ENCODE measurements at regions not wholly inside any gene's neighbourhood (a gene's known extent, or its start where the extent isn't known, plus 50 kb on each side); places are given as distances from the start of the nearest gene placed in this dataset.
"Not testable (repeated sequence)": the region's sequence is repeated elsewhere in the genome, so short reads cannot be mapped to it uniquely, and the experiment has no call there.

DNA sequence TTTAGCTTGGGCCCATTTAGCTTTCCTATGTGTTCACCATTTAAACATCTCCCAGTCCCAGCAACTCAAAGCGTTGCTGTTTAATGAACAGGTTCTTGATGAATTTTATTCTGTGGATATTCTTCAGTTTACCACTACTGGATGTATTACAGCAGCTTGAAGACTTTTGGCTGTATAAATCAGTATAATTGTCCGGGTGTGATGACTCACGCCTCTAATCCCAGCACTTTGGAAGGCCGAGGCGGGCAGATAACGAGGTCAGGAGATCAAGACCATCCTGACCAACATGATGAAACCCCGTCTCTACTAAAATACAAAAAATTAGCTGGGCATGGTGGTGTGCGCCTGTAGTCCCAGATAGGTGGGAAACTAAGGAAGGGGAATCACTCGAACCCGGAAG, 1286.7 kb upstream of the EYS start:
- not testable (repeated sequence) for FAIRE-seq

DNA sequence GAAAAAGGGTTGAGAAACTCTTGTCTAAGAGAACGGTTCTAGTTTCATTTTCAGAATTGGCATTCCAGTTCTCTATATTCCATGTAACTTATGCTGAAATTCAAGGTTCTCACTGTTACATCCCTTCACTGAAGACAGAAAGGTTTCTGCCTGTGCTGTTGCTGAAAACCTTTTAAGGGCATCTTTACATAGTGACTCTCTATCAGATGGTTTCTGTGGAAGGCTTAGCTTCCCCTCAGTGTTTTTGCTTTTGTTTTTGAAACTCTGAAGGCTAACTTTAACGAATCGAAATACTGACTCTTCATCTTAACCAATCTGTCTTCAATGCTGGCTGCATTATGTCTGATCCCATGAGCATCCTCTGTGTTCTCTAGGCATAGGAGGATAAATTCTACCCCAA, 1286.2 kb upstream of the EYS start:
- FAIRE-seq = no peak

DNA sequence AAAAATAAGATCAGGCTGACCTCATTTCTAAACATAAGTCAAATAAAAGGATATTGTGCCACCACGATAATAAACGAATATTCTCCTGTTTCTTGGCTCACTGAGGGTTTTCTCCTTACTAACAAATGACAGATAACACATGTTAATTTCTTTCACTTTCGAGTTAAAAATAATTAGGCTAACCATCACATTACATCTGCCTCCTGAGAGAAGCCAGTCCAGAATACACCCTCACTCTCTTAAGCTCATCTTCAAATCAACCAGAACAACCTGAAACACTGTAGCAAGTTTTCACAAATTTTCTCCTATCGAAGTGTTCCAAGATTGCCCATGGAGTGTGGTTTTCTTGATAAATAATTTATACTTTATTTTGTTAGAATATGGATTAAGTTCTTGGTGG, 1285.6 kb upstream of the EYS start:
- FAIRE-seq = no peak

DNA sequence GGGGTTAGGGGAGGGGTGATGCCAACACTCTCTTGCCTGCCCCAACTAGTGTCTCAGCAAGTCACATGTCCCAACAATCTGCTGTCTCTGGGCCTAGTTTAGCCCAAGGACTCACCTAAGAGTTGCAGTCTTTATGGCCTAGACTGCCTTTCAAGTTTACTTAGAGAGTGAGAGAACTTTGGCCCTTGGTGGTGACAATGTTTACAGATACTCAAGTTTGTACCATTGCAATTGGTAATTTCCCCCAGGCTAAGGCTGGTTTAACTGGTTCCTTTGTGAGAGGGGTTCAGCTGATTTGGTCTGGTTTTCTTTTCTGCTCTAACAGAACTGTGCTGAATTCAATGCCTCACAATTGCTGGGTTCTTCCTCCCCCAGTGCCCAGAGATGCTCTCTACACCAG, 1279.9 kb upstream of the EYS start:
- no peak for FAIRE-seq

DNA sequence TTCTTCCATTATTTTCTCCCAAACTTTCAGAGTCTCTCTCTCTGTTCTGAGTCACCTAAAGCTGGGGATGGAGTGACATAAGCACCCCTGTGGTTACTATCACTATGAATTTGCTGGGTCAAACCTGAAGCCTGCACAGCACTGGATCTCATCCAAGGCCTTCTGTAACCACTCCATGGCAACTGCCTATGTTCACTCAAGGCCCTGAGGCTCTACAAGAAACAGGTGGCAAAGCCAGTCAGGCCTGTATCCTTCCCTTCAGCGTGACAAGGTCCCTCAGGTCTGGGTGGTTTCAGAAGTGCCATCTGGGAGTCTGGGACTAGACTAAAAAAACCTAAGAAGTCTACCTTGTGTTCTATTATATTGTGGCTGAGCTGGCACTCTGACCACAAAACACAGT, 1278.8 kb upstream of the EYS start:
- no peak for FAIRE-seq

DNA sequence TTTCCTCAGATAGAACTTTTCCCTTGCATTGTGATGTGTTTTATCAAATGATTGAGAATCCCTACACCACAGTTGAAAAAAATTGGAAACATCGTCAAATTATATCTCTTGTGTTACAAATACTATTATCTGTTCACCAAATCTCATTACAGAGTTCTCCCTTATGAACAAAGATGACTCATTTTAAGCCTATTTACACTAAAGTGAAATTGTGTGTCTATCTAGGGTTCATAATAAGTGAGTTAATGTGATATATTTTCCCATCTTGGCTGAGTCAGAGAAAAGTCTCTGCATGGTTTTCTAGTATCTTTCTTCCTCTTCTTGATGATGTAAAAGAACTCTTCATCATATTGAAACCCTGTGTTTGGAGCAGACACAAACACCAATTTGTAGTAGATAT, 1263.3 kb upstream of the EYS start:
- FAIRE-seq = no peak

DNA sequence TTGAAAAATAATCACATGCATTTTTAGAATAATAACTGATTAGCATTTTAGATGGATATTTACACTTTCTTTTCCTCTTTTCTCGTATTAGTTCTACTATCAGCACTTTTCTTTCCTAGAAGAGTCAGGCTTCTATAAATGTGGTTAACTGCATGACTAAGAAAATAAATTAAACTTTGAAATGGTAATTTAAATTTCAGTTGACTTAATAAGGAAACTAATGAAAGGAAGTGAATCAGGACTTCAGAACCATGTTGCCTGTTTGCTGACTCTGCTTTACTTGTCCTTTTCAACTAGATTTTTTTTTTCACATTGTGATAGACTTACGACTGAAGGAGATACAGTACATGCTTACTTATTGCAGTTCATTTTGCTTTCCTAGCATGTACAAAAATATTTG, 1258.2 kb upstream of the EYS start:
- no peak for FAIRE-seq

DNA sequence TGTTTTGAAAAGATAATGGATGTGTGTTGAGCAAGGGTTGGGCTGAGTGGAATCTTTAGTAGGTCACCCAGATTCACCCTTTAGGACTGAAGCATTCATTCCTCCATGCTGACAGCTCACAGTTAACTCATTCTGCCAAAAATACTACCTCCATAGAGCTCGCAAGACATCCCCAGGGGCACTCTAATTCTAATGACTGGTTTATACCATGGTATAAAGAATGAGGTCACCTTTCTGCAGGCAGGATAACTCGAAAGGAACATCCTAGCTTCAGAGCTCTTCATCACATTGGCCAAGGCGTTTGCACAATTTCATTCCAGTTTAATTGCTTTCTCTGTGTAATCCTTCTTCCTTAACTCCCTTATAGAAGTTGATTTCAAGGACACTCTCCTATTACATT, 1257.2 kb upstream of the EYS start:
- no peak for FAIRE-seq

DNA sequence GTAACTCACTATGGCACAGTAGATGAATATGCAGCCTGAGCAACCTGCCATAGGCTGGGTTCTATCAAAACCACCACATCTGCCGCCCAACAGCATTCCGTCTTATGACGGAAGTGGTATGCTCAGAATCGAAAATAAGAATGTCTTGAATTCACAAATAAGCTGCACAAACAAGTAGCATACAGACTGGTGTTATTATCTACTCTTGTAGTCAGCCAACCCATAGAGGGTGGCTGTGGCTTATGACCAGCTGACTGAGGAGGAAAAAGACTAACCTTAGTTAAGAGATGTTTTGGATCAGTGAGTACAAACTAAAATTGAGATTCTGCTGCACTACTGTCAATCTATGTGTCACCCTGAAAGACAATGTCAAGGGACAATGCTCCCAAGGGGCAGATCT, 1255.1 kb upstream of the EYS start:
- FAIRE-seq = no peak

DNA sequence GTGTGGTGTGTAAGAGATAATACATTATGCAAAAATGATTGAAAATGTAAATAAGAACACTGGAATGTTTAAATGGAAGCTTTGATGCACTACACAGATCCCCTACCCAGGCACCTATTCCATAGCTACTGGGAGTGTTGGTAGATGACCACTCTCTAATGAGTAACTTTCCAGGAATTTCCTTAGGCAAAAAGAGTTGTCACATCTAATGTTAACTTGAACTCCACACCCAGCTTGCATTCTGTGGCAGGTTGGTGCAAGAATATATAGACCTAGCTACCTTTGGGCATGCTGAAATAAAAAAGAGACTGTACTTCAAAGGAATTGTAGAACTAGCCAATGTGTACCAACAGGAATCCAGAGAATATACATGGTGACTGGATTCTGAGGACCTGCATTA, 1254.2 kb upstream of the EYS start:
- FAIRE-seq = no peak

DNA sequence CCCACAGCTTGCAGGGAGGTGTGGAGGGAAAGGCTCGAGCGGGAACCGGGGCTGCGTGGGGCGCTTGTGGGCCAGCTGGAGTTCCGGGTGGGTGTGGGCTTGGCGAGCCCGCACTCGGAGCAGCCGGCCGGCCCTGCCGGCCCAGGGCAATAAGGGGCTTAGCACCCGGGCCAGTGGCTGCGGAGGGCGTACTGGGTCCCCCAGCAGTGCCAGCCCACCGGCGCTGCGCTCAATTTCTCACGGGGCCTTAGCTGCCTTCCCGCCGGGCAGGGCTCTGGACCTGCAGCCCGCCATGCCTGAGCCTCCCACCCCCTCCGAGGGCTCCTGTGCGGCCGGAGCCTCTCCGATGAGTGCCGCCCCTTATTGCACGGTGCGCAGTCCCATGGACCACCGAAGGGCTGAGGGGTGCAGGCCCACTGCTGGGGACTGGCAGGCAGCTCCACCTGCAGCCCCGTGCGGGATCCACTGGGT, 1242.2 kb upstream of the EYS start:
- no peak for FAIRE-seq

DNA sequence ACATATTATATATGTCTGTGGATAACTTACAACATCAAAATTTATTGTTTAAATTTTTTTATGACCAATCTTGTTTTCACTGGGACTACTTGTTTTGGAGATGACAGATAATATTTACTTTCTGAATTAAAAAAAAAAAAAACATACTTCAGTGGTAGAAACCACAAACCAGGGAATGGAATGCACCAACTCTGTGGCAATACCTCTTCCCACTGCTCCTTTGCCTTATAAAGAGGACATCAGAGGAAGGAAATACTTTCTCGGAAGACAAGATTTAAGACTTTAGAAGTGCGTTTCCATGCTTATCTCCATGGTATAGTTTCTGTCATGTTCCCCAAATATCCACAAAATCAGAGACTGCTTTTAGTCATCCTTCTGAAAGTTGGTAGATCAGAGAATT, 1241.1 kb upstream of the EYS start:
- no peak for FAIRE-seq

DNA sequence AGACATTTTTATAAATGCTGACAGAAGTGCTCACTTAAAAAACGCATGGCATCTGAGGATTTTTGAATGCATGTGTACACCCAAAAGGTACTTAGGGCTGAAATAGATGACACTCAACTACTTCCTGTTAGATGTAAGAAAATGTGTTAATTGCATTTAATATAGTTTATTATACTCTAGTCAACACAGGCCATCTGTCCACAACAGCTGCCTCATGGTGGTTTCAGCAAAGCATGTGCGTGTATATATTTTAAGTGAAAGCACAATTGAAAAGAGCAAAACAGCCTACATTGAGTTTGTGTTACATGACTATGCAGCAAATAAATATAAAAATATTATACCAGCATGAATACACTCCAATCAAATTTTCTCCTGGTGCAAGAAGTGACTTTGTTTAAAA, 1233.0 kb upstream of the EYS start:
- FAIRE-seq = no peak

DNA sequence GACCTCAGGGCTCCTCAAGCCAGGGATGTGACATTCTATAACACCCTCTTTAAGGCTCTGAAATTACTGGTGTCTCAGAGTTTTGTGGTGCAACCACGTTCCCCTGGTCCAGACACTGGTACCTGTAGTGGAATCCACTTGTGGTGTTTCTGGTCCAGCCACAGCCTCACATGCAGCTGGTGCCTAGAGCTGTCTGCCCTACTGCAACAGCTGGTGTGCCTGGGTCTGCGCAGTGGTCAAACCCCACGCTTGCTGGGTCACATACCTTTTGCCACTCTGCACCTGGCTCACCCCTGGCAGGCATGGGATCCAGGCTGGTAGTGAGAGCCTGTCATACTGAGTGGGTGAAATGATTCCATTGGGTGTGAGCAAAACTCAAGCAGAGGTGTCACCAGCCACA, 1230.2 kb upstream of the EYS start:
- FAIRE-seq = no peak

DNA sequence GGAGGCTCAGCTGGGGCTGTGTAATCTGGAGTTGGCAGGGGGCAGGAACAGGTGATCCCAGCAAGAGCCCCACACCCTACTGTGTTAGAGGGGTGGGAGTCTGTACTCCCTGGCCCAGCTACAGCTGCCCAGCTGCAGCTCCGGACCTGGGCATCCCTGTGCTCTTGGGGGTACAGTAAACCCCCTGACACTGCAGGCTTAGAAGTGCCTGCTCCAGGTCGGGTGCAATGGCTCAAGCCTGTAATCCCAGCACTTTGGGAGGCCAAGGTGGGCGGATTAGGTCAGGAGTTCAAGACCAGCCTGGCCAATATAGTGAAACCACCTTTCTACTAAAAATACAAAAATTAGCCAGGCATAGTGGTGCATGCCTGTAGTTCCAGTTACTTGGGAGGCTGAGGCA, 1228.6 kb upstream of the EYS start:
- FAIRE-seq = no peak

DNA sequence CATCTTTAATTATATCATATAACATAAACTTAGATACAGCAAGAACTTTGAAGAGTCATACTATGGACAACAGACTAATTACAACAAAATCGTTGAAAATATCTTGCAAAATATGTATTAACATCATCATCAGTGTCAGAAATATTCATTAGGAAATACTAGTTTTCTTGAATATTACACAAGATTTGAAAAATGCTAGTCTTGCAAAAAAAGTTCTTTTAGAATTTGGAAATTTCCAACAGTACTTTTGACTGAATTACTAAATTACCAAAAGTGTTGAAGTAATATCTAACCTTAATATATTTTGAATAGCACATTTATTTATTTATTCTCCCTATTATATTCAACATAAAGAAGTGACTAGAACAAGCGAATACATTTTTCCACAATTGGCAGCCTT, 1224.8 kb upstream of the EYS start:
- FAIRE-seq = no peak

DNA sequence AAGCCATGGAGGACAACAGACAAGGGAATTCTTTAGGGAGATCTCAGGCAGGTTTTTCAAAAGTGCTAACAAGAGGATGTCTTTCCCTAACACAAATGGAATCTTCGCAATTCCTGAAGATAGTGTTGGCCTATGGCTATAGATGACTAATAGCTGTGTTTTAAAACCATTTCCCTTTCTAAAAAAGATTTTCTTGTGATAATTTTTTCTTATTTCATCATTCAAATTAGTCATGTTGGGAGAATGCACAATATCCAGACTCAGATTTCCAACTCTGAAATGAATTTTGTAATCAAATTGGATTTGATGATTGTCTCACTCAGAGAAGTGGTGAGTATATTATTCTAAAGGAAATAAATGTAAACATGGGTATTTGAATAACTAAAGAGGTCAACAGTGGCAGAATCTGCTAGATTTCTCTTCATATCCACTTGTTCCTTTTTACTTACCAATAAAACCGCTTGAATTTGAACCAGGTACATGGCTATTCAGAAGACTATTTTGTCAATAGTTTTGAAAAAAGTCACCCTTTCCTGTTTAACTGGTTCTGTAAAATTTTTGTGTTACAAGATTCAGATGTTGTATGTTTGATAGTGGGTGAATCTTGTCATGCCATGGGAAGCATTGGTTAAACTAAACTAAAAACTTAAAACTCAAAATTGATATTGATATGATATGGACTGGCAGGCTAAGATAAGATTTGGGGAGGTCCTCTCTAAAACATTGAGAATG, 1223.7 kb upstream of the EYS start:
- no peak for FAIRE-seq

DNA sequence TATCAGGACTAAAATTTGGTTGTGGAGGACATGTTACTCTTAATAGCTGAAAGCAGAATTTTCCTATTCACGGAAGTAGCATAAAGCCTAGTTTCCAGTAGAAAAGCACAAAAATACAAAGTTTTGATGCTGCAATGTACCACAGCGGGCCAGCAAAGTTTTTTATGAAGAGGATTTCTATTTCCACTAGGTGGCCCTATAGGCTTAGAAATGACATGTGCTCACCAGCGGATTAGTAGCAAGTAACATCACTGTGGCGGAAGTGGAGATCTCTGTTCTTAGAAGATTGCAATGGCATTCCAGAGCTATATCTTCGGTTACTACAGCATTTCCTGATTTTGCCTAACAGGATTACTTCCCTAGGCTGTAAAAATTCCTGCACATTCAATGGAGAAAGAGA, 1219.0 kb upstream of the EYS start:
- FAIRE-seq = no peak

DNA sequence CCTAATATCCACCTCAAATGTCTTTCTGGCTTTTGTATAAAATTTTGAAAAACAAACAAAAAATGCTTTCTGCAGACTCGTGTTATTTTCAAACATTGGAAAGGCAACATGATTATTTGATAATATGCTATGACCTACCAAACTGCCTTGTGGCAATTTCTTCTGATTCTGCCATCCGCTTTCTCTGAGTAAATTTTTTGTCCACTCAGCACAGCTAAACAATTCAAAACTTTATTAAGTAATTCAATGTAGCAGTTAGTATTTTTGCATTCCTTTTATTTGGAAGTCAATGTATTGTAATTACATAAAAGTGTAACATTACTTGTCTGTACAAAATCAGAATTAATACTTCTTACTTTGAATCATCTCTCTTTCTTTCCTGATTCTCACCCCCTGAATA, 1206.6 kb upstream of the EYS start:
- no peak for FAIRE-seq

DNA sequence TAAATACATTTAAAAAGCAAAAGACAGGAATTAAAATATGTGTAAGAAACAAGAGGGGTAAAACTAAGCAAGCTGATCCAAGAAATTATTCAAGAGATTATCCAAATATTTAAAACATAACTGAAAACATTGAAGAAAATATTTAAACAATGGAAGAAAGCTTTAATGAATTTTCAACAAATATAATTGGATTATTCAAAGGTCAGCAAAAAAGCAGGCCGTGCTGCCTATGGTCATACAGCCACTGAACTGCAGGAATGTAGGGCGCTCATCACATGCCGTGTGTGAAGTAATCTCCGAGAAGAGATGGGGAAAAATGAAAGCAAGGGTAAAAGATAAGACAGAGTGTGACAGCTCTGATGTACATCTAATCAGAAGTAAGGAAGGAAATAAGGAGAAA, 1195.4 kb upstream of the EYS start:
- no peak for FAIRE-seq

DNA sequence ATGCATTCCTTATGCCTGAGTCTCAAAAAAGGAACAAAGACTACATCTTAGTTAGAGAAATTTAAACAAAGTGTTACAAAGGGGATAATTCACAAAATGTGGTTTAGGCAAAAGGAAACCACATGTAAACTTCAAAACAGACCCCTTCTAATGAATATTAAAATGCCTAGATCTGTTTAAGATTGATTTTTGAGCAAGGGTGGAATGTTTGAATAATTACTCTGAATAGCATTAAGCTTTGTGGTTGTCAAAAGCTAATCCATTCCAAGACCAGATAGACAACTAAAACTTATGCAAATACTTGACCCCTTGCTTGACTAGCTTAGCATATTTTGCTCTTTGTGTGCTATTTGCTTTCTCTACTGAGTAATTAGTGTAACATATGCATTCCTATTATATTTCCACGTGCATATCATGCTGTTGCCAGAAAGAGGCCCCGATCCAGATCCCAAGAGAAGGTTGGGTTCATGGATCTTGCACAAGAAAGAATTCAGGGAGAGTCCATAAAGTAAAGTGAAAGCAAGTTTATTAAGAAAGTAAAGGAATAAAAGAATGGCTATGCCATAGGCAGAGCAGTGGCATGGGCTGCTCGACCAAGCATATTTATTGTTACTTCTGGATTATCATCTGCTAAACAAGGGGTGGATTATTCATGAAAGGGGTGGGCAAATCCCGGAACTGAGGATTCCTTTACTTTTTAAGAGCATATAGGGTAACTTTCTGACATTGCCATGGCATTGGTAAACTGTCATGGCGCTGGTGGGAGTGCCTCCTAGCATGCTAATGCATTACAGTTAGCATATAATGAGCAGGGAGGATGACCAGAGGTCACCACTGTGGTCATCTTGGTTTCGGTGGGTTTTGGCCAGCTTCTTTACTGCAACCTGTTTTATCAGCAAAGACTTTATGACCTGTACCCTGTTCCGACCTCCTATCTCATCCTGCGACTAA, 1193.4 kb upstream of the EYS start:
- FAIRE-seq = no peak

DNA sequence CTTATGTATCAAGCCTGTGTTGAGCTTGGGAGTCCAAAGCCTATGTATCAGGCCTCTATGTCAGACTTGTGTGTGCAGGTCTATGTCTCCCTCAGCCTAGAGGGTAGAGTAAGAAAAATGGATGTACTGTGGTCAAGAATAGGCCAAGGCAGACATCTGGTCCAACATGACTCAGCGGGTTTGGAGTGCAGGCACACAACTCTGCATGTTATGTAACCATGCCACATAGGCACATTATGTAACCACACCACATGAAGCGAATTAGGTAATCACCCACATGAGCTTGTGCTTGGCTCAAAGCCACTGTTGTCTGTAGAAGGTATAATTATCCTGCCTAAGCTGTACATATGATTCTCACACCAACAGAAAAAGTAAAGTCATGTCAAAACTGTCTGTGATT, 1190.5 kb upstream of the EYS start:
- FAIRE-seq = no peak

DNA sequence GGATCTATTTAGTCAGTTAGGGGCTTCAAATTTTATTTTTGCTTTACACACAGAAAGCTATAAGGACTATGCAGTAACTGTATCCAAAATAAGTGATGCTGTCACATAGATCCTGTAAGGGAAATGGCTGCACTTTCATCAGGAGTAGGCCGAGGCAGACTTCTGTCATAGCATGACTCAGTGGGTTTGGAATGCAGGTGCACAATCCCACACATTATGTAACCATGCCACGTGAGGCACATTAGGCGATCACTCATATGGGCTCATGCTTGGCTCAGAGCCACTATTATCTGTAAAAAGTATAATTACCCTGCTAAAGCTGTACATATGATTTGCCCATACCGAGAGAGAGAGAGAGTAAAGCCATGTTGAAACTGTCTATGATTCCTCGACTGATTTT, 1189.4 kb upstream of the EYS start:
- FAIRE-seq = no peak

DNA sequence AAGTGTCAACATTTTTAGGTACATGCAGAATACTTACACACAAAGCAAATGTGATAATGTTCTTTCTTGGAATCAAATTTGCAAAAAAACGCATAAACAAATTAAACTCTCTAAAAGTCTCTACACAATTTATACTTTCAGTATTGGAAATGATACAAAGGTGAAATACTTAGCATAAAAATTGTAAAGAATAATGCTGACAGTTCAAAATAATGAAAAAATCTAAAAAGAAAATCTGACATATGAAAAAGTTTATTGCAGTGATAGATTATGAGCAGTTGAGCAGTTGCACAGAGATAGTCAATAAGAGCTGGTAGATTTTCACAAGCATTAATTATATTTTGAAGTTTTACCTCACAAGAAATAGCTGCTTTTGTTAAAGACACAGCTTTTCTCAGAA, 1176.4 kb upstream of the EYS start:
- no peak for FAIRE-seq

Measured in TTC549 (cell line).